Panc1 (cell line): ENCODE measurements at regions not wholly inside any gene's neighbourhood (a gene's known extent, or its start where the extent isn't known, plus 50 kb on each side); places are given as distances from the start of the nearest gene placed in this dataset.

Experiments
- ATAC-seq: fragments of 200-7000 bp; cut with Tn5 transposase; 2 replicates; pipeline ENCODE4 v1.9.1; 2020; ENCODE audit warnings: mild to moderate bottlenecking, moderate library complexity
- BruUV-seq: library from RNA; stranded (reverse); fragments of 400-500 nt; replicated peaks from 2 replicates; lab custom pipeline; 2021; lab: Mats Ljungman, UMichigan
- CTCF ChIA-PET: fragments of 300-600 bp; sonication (Branson Sonifier 250); formaldehyde crosslinking; loops from one replicate; lab custom pipeline; 2022; ENCODE audit warnings: antibody characterized with exemption; lab: Charles Lee
- POLR2A ChIA-PET: fragments of 300-600 bp; sonication (Branson Sonifier 250); formaldehyde crosslinking; loops from one replicate; lab custom pipeline; 2022; ENCODE audit warnings: antibody characterized with exemption; lab: Charles Lee
- DNase-seq: peaks from one replicate; pipeline ENCODE4 v3.0.0-alpha.2; 2010; ENCODE audit warnings: low read depth, low spot score
- H3K27ac ChIP-seq: 2 replicates; pipeline ENCODE4 v1.5.1; 2011; ENCODE audit warnings: mild to moderate bottlenecking, low read length, inconsistent platforms
- H3K27me3 ChIP-seq: fragments of 200-500 bp; sonication (Bioruptor generic); 2 replicates; pipeline ENCODE4 v1.6.0; 2014; ENCODE audit warnings: low read length, inconsistent platforms; ENCODE audit not compliant: control insufficient read depth, insufficient read depth
- H3K36me3 ChIP-seq: fragments of 200-500 bp; sonication (Bioruptor generic); 2 replicates; pipeline ENCODE4 v1.5.1; 2014; ENCODE audit warnings: inconsistent platforms, mild to moderate bottlenecking, low read length, moderate library complexity; ENCODE audit not compliant: control insufficient read depth, insufficient read depth
- H3K4me1 ChIP-seq: 2 replicates; pipeline ENCODE4 v1.5.1; 2011; ENCODE audit warnings: inconsistent platforms, mild to moderate bottlenecking, low read length, moderate library complexity; ENCODE audit not compliant: control insufficient read depth, insufficient read depth
- H3K4me3 ChIP-seq, 2 experiments: 2 replicates each; pipeline ENCODE4 v1.5.1; 2011 to 2012; ENCODE audit warnings: low read depth in 2 of 2, low read length in 2 of 2, mild to moderate bottlenecking in 2 of 2, inconsistent platforms in 1 of 2, moderate library complexity in 1 of 2
- H3K9me3 ChIP-seq: fragments of 200-500 bp; sonication (Bioruptor generic); 2 replicates; pipeline ENCODE4 v1.5.1; 2014; ENCODE audit warnings: low read depth, mild to moderate bottlenecking, inconsistent platforms, low read length, moderate library complexity; ENCODE audit not compliant: control insufficient read depth, insufficient read depth
- POLR2AphosphoS5 ChIP-seq: IDR thresholded peaks from 2 replicates; pipeline ENCODE4 v1.6.1; 2012; ENCODE audit warnings: mild to moderate bottlenecking, low read depth, low read length, moderate library complexity
- SIN3A ChIP-seq: IDR thresholded peaks from 2 replicates; pipeline ENCODE4 v1.6.1; 2012; ENCODE audit warnings: low read depth, mild to moderate bottlenecking, low read length, moderate library complexity, borderline replicate concordance; ENCODE audit not compliant: insufficient read depth
- TCF7L2 ChIP-seq: IDR thresholded peaks from 2 replicates; pipeline ENCODE4 v1.6.1; 2011; ENCODE audit warnings: mild to moderate bottlenecking, low read depth, low read length, inconsistent platforms
- in situ Hi-C: cut with HindIII; loops from 2 replicates; pipeline ENCODE4 v1.10.0; 2016; ENCODE audit warnings: low sequenced_read_pairs, low pct_unique_long_range_greater_than_20kb
- intact Hi-C: fragments of 100-400 bp; cut with micrococcal nuclease; formaldehyde crosslinking; loops from one replicate; pipeline ENCODE4 v1.10.0; 2022; ENCODE audit not compliant: unreplicated experiment
- TF ChIP-seq, protein P1 (sequence below), 2 experiments: IDR thresholded peaks; 2 replicates each; pipeline ENCODE4 v1.6.1; 2011 to 2012; ENCODE audit warnings: low read depth in 2 of 2, control low read depth in 1 of 2, low read length in 1 of 2, mild to moderate bottlenecking in 1 of 2, moderate library complexity in 1 of 2; ENCODE audit not compliant: insufficient read depth in 1 of 2
- TF ChIP-seq, protein P2 (sequence below): fragments of 450-650 bp; IDR thresholded peaks from 2 replicates; pipeline ENCODE4 v1.5.1; 2017; ENCODE audit warnings: mild to moderate bottlenecking

GRCh38 chr1:108033550-108033951, 68.6 kb upstream of the VAV3 start:
- H3K4me3 ChIP-seq, result no peak overlapping the region
- POLR2A ChIA-PET, result no interaction called here
- ATAC-seq (no peak), DNase-seq (no peak)
- H3K36me3 ChIP-seq, result no peaks in the 10 kb centered on the region
- intact Hi-C loops (no loop called here), in situ Hi-C loops (no loop called here)
- H3K27ac ChIP-seq, result no peak overlapping the region
- no peaks in the 10 kb centered on the region for H3K27me3 ChIP-seq
- CTCF ChIA-PET, result no interaction called here
- TF ChIP-seq POLR2AphosphoS5, result no peak
- TF ChIP-seq, protein P1, sequence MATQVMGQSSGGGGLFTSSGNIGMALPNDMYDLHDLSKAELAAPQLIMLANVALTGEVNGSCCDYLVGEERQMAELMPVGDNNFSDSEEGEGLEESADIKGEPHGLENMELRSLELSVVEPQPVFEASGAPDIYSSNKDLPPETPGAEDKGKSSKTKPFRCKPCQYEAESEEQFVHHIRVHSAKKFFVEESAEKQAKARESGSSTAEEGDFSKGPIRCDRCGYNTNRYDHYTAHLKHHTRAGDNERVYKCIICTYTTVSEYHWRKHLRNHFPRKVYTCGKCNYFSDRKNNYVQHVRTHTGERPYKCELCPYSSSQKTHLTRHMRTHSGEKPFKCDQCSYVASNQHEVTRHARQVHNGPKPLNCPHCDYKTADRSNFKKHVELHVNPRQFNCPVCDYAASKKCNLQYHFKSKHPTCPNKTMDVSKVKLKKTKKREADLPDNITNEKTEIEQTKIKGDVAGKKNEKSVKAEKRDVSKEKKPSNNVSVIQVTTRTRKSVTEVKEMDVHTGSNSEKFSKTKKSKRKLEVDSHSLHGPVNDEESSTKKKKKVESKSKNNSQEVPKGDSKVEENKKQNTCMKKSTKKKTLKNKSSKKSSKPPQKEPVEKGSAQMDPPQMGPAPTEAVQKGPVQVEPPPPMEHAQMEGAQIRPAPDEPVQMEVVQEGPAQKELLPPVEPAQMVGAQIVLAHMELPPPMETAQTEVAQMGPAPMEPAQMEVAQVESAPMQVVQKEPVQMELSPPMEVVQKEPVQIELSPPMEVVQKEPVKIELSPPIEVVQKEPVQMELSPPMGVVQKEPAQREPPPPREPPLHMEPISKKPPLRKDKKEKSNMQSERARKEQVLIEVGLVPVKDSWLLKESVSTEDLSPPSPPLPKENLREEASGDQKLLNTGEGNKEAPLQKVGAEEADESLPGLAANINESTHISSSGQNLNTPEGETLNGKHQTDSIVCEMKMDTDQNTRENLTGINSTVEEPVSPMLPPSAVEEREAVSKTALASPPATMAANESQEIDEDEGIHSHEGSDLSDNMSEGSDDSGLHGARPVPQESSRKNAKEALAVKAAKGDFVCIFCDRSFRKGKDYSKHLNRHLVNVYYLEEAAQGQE (IDR thresholded peaks at IDR 0.05; ENCODE audit: insufficient read depth in 1 of 2, low read depth in 2 of 2, low read length in 1 of 2), result no peak
- TF ChIP-seq SIN3A, result no peak
- no peak for TF ChIP-seq TCF7L2
- TF ChIP-seq, protein P2, sequence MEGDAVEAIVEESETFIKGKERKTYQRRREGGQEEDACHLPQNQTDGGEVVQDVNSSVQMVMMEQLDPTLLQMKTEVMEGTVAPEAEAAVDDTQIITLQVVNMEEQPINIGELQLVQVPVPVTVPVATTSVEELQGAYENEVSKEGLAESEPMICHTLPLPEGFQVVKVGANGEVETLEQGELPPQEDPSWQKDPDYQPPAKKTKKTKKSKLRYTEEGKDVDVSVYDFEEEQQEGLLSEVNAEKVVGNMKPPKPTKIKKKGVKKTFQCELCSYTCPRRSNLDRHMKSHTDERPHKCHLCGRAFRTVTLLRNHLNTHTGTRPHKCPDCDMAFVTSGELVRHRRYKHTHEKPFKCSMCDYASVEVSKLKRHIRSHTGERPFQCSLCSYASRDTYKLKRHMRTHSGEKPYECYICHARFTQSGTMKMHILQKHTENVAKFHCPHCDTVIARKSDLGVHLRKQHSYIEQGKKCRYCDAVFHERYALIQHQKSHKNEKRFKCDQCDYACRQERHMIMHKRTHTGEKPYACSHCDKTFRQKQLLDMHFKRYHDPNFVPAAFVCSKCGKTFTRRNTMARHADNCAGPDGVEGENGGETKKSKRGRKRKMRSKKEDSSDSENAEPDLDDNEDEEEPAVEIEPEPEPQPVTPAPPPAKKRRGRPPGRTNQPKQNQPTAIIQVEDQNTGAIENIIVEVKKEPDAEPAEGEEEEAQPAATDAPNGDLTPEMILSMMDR, result no peak
- BruUV-seq, result no TSS peak
- H3K4me1 ChIP-seq, result no peaks in the 10 kb centered on the region
- H3K9me3 ChIP-seq, result no peaks in the 10 kb centered on the region

GRCh38 chr1:108028841-108029388, 63.9 kb upstream of the VAV3 start:
- H3K36me3 ChIP-seq, result no peaks in the 10 kb centered on the region
- TF ChIP-seq TCF7L2, result no peak
- TF ChIP-seq, protein P2, result no peak
- TF ChIP-seq POLR2AphosphoS5, result no peak
- TF ChIP-seq, protein P1 (IDR thresholded peaks at IDR 0.05; ENCODE audit: insufficient read depth in 1 of 2, low read depth in 2 of 2, low read length in 1 of 2), result no peak
- no peak for TF ChIP-seq SIN3A
- intact Hi-C loops, result no loop called here
- no TSS peak for BruUV-seq
- no peaks in the 10 kb centered on the region for H3K4me1 ChIP-seq
- no peak overlapping the region for H3K27ac ChIP-seq
- H3K9me3 ChIP-seq, result no peaks in the 10 kb centered on the region
- DNase-seq (no peak), ATAC-seq (no peak)
- in situ Hi-C loops, result no loop called here
- no peak overlapping the region for H3K4me3 ChIP-seq
- CTCF ChIA-PET, result no interaction called here
- POLR2A ChIA-PET, result no interaction called here
- no peaks in the 10 kb centered on the region for H3K27me3 ChIP-seq
